ENCODE measurements at regions not wholly inside any gene's neighbourhood (a gene's known extent, or its start where the extent isn't known, plus 50 kb on each side); places are given as distances from the start of the nearest gene placed in this dataset.
A peak's percentile ranks its signal among the peaks of the same experiment; 100 is the strongest.

- TF ChIP-seq CTCF (IDR thresholded peaks at IDR 0.05) = no peak
- intact Hi-C loops (cut with DNase I) = no loop called here
Measured at GRCh38 chr11:19661827-19662226, 50.8 kb upstream of the NAV2 start.

GRCh38 chr11:19660076-19660475 is 52.6 kb upstream of the NAV2 start:
- Histone ChIP-seq H3K4me3 (no peak overlapping the region), H3K27ac (no peak overlapping the region), H3K27me3 (ENCODE audit: low read depth) (no peaks in the 10 kb centered on the region), H3K36me3 (no peaks in the 10 kb centered on the region), H3K4me1 (peaks cover 6% of the 10 kb centered on the region), H3K9me3 (no peaks in the 10 kb centered on the region)
- DNase-seq = no peak
- ATAC-seq = peak; percentile 18 to 70
- no peak for TF ChIP-seq CTCF (IDR thresholded peaks at IDR 0.05)
- intact Hi-C loops (cut with DNase I) = no loop called here

More at GRCh38 chr11:19661827-19662226, 50.8 kb upstream of the NAV2 start:
- Histone ChIP-seq H3K9me3 (no peaks in the 10 kb centered on the region), H3K27me3 (ENCODE audit: low read depth) (no peaks in the 10 kb centered on the region), H3K36me3 (no peaks in the 10 kb centered on the region), H3K4me3 (no peak overlapping the region), H3K27ac (no peak overlapping the region), H3K4me1 (peaks cover 12% of the 10 kb centered on the region)
- ATAC-seq (no peak), DNase-seq (no peak)

GRCh38 chr11:19659529-19659928 is 53.1 kb upstream of the NAV2 start:
- no peaks in the 10 kb centered on the region for H3K36me3 ChIP-seq
- H3K4me1 ChIP-seq = peaks cover under 1% of the 10 kb centered on the region
- no peak for TF ChIP-seq CTCF (IDR thresholded peaks at IDR 0.05)
- DNase-seq = no peak
- ATAC-seq = no peak
- no peak overlapping the region for H3K4me3 ChIP-seq
- H3K27me3 ChIP-seq (ENCODE audit: low read depth) = no peaks in the 10 kb centered on the region
- intact Hi-C loops (cut with DNase I) = no loop called here
- H3K9me3 ChIP-seq = no peaks in the 10 kb centered on the region
- H3K27ac ChIP-seq = no peak overlapping the region

- TF ChIP-seq CTCF (IDR thresholded peaks at IDR 0.05) = no peak
- no peak overlapping the region for H3K27ac ChIP-seq
- no peak for DNase-seq
- H3K27me3 ChIP-seq (ENCODE audit: low read depth) = no peaks in the 10 kb centered on the region
- H3K36me3 ChIP-seq = no peaks in the 10 kb centered on the region
- no peaks in the 10 kb centered on the region for H3K4me1 ChIP-seq
- no peak for ATAC-seq
- intact Hi-C loops (cut with DNase I) = no loop called here
- H3K4me3 ChIP-seq = no peak overlapping the region
- no peaks in the 10 kb centered on the region for H3K9me3 ChIP-seq
Measured at GRCh38 chr11:19658344-19658743, 54.3 kb upstream of the NAV2 start.

GRCh38 chr11:19656140-19656541 is 56.5 kb upstream of the NAV2 start:
- Histone ChIP-seq H3K4me3 (no peak overlapping the region), H3K27ac (no peak overlapping the region), H3K4me1 (no peaks in the 10 kb centered on the region), H3K9me3 (no peaks in the 10 kb centered on the region), H3K36me3 (no peaks in the 10 kb centered on the region), H3K27me3 (ENCODE audit: low read depth) (no peaks in the 10 kb centered on the region)
- intact Hi-C loops (cut with DNase I) = no loop called here
- ATAC-seq = no peak
- TF ChIP-seq CTCF (IDR thresholded peaks at IDR 0.05) = no peak
- DNase-seq = no peak

Measured in lower lobe of right lung (tissue), 2 donors.